Endodermal cell (in vitro differentiated cells): ENCODE measurements at regions not wholly inside any gene's neighbourhood (a gene's known extent, or its start where the extent isn't known, plus 50 kb on each side); places are given as distances from the start of the nearest gene placed in this dataset.

Experiments used
- DNase-seq: peaks from one replicate; pipeline ENCODE4 v3.0.0-alpha.2; 2017
- H3K27ac ChIP-seq: 2 replicates; pipeline ENCODE4 v1.5.1; 2013; ENCODE audit warnings: mild to moderate bottlenecking, low read depth, low read length, moderate library complexity
- H3K27me3 ChIP-seq: 2 replicates; pipeline ENCODE4 v1.6.1; 2013; ENCODE audit warnings: mild to moderate bottlenecking, low read length, moderate library complexity; ENCODE audit not compliant: insufficient read depth, control insufficient read depth, poor library complexity, severe bottlenecking
- H3K36me3 ChIP-seq: 2 replicates; pipeline ENCODE4 v1.7.0; 2013; ENCODE audit warnings: mild to moderate bottlenecking, low read length, moderate library complexity; ENCODE audit not compliant: control insufficient read depth, insufficient read depth
- H3K4me1 ChIP-seq: one replicate; pipeline ENCODE4 v1.7.0; 2013; ENCODE audit warnings: low read length; ENCODE audit not compliant: control insufficient read depth, insufficient read depth
- H3K4me3 ChIP-seq: 2 replicates; pipeline ENCODE4 v1.5.1; 2013; ENCODE audit warnings: mild to moderate bottlenecking, low read length, moderate library complexity
- H3K9ac ChIP-seq: 2 replicates; pipeline ENCODE4 v1.6.1; 2013; ENCODE audit warnings: mild to moderate bottlenecking, low read length, moderate library complexity; ENCODE audit not compliant: poor library complexity, severe bottlenecking; ENCODE audit errors: extremely low read depth
- H3K9me3 ChIP-seq: 2 replicates; pipeline ENCODE4 v1.6.1; 2013; ENCODE audit warnings: mild to moderate bottlenecking, low read length, moderate library complexity; ENCODE audit not compliant: control insufficient read depth
- H3K27ac Mint-ChIP-seq: 2 replicates; pipeline ENCODE4 v1.8.0; 2020; ENCODE audit warnings: mixed read lengths
- H3K27me3 Mint-ChIP-seq: 2 replicates; pipeline ENCODE4 v1.8.0; 2021; ENCODE audit warnings: mild to moderate bottlenecking, mixed read lengths; ENCODE audit not compliant: insufficient read depth
- H3K36me3 Mint-ChIP-seq: 2 replicates; pipeline ENCODE4 v1.8.0; 2020; ENCODE audit warnings: low read depth, mixed read lengths
- H3K4me1 Mint-ChIP-seq: 2 replicates; pipeline ENCODE4 v1.8.0; 2020; ENCODE audit warnings: mixed read lengths
- H3K4me3 Mint-ChIP-seq: 2 replicates; pipeline ENCODE4 v1.8.0; 2020; ENCODE audit warnings: mild to moderate bottlenecking, moderate library complexity, mixed read lengths
- H3K9me3 Mint-ChIP-seq: 2 replicates; pipeline ENCODE4 v1.8.0; 2020; ENCODE audit warnings: mild to moderate bottlenecking, mixed read lengths
- CTCF ChIP-seq: fragments of 200-600 bp; sonication (generic); conservative IDR thresholded peaks from 2 replicates; pipeline ENCODE4 v1.5.0; 2021; ENCODE audit warnings: antibody characterized with exemption, mild to moderate bottlenecking
- WGBS, 2 experiments: methylation state at CpG; one replicate each; pipeline versions ENCODE4 v1.1.5 to v1.1.7; 2013; ENCODE audit warnings: missing lambda C conversion rate in 2 of 2, mixed read lengths in 1 of 2; ENCODE audit not compliant: insufficient coverage in 1 of 2, insufficient read length in 1 of 2; 5-methylcytosine and 5-hydroxymethylcytosine counted together

- H3K4me3 Mint-ChIP-seq: no peak overlapping the region
- H3K4me1 Mint-ChIP-seq: peaks cover 7% of the 10 kb centered on the region
- Histone ChIP-seq H3K4me3 (no peak overlapping the region), H3K27ac (no peak overlapping the region), H3K9me3 (no peaks in the 10 kb centered on the region), H3K27me3 (no peaks in the 10 kb centered on the region), H3K4me1 (peaks cover 6% of the 10 kb centered on the region), H3K9ac (no peak overlapping the region), H3K36me3 (peaks cover 5% of the 10 kb centered on the region)
- no peak overlapping the region for H3K27ac Mint-ChIP-seq
- DNase-seq: no peak
- H3K9me3 Mint-ChIP-seq: no peaks in the 10 kb centered on the region
- no peak for TF ChIP-seq CTCF
- no peaks in the 10 kb centered on the region for H3K27me3 Mint-ChIP-seq
- 67 to 100% methylated on average over 1 to 3 of the region's 3 CpGs for WGBS, 2 experiments
- no peaks in the 10 kb centered on the region for H3K36me3 Mint-ChIP-seq
Observed at GRCh38 chr12:43117226-43117930, 434.6 kb downstream of the ADAMTS20 start.

- Mint-ChIP-seq H3K4me1 (peaks cover 7% of the 10 kb centered on the region), H3K27ac (no peak overlapping the region), H3K36me3 (no peaks in the 10 kb centered on the region), H3K27me3 (no peaks in the 10 kb centered on the region), H3K4me3 (no peak overlapping the region), H3K9me3 (no peaks in the 10 kb centered on the region)
- H3K9ac ChIP-seq: no peak overlapping the region
- no peak overlapping the region for H3K4me3 ChIP-seq
- no peaks in the 10 kb centered on the region for H3K27me3 ChIP-seq
- H3K9me3 ChIP-seq: no peaks in the 10 kb centered on the region
- DNase-seq: no peak
- TF ChIP-seq CTCF: no peak
- no peaks in the 10 kb centered on the region for H3K4me1 ChIP-seq
- H3K36me3 ChIP-seq: peaks cover 5% of the 10 kb centered on the region
- no peak overlapping the region for H3K27ac ChIP-seq
- 99 to 100% methylated on average over 4 of the region's 4 CpGs for WGBS, 2 experiments
Observed at GRCh38 chr12:43115441-43116160, 436.4 kb downstream of the ADAMTS20 start.

- H3K27me3 ChIP-seq: no peaks in the 10 kb centered on the region
- no peaks in the 10 kb centered on the region for H3K9me3 ChIP-seq
- no peak for TF ChIP-seq CTCF
- no peaks in the 10 kb centered on the region for H3K4me1 ChIP-seq
- no peak overlapping the region for H3K4me3 Mint-ChIP-seq
- no peak overlapping the region for H3K4me3 ChIP-seq
- H3K36me3 Mint-ChIP-seq: no peaks in the 10 kb centered on the region
- peaks cover 5% of the 10 kb centered on the region for H3K36me3 ChIP-seq
- H3K27me3 Mint-ChIP-seq: no peaks in the 10 kb centered on the region
- H3K4me1 Mint-ChIP-seq: peaks cover 6% of the 10 kb centered on the region
- DNase-seq: no peak
- no peak overlapping the region for H3K27ac Mint-ChIP-seq
- no peak overlapping the region for H3K9ac ChIP-seq
- H3K27ac ChIP-seq: no peak overlapping the region
- 100% methylated on average over 1 of the region's 3 CpGs for WGBS, 2 experiments
- no peaks in the 10 kb centered on the region for H3K9me3 Mint-ChIP-seq
Observed at GRCh38 chr12:43114316-43114715, 437.7 kb downstream of the ADAMTS20 start.
